Frontal cortex (tissue), 3 donors: ENCODE measurements at regions not wholly inside any gene's neighbourhood (a gene's known extent, or its start where the extent isn't known, plus 50 kb on each side); places are given as distances from the start of the nearest gene placed in this dataset.
A peak's percentile ranks its signal among the peaks of the same experiment; 100 is the strongest.

Experiments used
- DNase-seq, 2 donors: peaks; one replicate each; pipeline ENCODE4 v3.0.0; 2012; ENCODE audit warnings: low spot score in 2 of 2
- FAIRE-seq: peaks from 2 replicates; lab custom pipeline; 2012; peaks lifted over from hg19 to GRCh38; lab: Jason Lieb, UNC
- donor health status: control.
- donor health status: control.
- donor health status: control.

DNA sequence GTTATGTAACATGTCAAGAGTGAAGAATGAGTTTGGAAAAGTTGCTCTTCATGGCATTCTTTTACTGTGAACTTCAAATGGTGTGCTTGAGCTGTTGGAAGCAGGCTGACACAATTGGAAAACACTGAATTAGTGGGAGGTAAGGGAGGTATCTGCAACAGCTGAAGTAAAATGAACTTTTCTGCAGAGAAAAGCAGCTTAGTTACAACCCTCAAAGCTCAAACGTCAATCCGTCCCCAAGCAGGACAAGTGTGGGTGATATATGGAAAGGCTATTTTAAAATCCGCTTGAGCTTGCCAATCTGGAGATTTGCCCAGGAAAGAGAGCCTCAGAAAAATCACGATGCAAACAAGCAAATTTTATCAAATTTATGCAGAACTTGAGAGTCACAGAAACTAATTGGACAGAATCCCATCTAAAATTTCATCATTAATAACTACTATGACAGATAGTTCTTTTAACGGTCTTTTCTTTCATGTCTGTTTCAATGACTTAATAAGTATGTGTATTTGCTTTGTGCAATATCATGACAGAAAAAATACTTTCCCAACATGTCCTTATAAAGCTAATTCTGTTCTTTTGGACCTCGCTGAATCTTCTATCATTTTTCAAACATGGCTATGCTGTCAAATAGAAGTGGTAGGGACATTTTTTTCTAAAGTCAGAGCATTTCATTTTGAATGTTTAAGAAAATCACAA lies 266.6 kb upstream of the SLITRK3 start:
- FAIRE-seq = peak; percentile 6
- peak in 1 of 2 donors; percentile 1 for DNase-seq

DNA sequence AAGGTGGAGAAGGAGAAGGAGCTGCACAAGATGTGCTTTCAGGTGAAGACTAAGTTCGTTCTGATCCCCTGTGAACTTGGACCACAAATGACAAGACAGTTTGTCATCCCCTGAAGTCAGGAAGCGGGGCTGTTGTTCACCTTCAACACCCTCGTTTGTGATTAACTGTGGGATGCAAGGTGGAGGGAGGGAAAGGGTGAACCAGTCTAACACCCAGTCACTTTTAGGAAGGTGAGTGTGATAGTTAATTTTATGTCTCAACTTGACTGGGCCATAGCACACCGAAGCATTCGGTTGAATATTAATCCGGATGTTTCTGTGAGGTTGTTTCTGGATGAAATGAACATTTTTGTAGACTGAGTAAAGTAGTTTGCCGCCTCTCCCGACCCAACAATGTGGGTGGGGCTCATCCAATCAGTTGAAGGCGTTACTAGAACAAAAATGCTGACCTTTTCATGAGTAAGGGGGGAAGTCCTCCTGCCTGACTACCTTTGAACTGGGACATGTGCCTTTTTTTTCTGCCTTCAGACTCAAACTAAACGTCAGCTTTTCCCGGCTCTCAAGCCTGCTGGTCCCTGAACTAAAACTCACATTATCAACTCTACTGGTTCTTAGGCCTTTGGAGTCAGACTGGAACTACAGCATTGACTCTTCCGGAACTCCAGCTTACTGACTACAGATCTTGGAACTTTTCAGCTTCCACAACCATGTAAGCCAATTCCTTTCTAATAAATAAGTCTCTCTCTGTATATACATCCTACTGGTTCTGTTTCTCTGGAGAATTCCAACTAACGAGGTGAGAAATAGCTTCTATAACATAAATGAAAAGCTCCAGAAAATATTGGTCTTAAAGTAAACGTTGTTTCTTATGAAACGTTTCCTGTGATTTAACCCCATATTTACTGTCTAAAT lies 264.0 kb upstream of the SLITRK3 start:
- FAIRE-seq (no peak), DNase-seq (no peak)

DNA sequence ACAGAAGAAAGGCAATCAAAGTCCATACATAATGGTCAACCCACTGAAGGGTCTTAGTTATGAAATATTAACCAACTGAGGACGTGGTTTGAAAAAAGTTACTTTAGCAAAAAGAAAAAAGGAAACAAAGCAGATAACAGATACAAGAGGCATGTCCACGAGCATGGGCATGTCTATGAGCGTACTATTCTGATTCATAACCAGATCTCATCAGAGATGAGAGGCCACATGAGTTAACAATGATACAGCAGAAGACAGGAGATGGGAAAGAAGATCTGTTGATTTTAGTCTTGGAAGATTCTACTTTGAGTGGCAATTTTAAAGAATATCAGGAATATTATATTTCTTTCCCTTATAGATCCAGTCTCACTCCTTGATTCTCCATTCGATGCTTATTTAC lies 262.9 kb upstream of the SLITRK3 start:
- DNase-seq (no peak), FAIRE-seq (no peak)

DNA sequence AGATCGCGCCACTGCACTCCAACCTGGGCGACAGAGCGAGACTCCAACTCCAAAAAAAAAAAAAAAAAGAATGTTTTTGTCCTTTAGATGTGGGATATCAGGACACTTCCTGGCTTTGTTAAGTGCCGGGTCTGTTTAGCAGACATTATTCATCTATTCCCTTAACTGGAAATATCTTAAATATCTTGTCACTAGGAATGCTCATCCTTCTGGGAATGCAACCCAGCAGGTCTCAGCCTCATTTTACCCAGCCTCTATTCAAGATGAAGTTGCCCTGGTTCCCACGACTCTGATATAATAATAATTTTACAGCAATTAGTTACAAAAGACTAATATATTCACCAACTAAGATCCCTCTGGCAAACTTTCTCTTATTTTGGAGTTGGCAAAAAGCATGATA lies 260.9 kb upstream of the SLITRK3 start:
- FAIRE-seq (no peak), DNase-seq (no peak)

DNA sequence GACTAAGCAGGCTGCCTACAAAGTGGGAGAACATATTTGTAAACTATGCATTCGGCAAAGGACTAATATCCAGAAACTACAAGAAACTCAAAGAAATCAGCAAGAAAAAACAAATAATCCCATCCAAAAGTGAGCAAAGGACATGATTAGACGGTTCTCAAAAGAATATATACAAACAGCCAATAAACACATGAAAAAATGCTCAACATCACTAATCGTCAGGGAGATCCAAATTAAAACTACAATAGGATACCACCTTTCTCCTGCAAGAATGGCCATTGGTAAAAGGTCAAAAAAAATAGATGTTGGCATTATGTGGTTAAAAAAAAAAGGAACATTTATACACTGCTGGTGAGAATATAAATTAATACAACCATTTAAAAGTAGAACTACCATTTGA lies 259.6 kb upstream of the SLITRK3 start:
- FAIRE-seq (no peak), DNase-seq (no peak)

DNA sequence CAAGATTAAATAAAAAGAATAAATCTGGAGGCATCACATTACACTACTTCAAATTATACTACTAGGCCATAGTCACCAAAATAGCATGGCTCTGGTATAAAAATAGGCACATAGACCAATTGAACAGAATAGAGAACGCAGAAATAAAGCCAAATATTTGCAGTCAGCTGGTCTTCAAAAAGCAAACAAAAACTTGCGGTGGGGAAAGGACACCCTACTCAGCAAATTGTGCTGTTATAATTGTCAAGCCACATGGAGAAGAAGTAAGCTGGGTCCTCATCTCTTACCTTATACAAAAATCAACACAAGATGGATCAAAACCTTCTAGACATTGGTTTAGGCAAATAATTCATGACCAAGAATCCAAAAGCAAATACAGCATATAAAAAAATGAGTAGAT lies 259.2 kb upstream of the SLITRK3 start:
- no peak for FAIRE-seq
- DNase-seq = no peak

DNA sequence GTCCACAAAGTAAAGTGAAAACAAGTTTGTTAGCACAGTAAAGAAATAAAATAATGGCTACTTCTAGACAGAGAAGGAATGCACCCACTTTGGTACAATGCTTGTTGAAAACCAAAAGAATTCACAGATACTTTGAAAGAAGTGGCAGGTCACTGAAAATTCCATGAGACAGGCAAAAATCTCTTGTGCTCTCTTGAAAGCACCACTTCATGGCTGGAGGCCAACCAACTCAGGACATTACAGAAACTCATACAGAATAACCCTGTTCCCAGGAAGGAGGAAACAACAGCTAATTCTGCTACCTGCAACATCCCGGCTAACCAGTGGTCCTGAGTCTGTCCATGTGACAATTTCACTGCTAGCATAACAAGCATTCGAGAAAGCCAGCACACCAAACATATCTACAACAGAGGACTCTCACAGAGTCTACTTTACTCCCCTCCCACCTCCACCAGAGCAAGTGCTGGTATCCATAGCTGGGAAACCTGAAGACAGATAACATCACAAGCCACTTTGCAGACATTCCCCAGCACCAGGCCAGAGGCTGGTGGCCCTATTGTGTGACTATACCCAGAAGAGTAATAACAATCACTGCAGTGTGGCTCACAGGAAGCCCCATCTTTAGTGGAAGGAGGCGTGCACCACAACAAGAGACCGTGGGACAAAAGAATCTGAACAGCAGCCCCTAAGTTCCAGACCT lies 255.3 kb upstream of the SLITRK3 start:
- DNase-seq (no peak), FAIRE-seq (no peak)

DNA sequence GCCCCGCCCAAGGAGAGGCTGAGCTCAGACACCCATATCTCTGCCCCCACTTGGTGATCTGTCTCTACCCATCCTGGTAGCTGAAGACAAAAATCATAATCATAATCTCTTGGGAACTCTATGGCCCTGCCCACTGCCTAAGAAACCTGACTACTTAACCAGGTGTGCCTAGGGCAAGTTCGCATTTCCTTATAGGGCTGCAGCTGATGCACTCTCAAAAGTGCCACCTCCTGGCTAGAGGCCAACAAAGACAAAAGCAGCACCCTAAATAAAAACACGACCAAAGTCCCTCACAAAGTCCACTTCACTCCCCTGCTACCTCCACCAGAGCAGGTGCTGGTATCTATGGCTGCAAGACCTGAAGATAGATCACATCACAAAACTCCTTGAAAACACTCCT lies 250.4 kb upstream of the SLITRK3 start:
- DNase-seq (no peak), FAIRE-seq (no peak)

DNA sequence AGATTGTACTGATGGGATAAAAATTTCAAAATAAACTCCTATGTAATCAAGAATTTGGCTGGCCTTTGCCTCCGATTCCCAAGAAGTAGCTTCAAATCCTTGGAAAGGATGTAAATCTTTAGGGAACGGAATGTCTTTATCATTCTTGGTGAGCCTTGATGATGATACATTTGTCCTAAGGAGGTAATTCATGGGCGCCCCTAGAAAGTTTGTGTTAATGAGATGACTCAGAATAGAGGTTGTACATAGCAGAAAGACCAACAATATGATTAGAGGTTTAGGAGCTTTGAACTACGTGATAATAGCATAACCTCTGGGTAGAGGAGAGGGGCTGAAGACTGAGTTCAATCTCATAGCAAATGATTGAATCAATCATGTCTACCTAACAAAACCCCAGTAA lies 248.6 kb upstream of the SLITRK3 start:
- DNase-seq = no peak
- no peak for FAIRE-seq

DNA sequence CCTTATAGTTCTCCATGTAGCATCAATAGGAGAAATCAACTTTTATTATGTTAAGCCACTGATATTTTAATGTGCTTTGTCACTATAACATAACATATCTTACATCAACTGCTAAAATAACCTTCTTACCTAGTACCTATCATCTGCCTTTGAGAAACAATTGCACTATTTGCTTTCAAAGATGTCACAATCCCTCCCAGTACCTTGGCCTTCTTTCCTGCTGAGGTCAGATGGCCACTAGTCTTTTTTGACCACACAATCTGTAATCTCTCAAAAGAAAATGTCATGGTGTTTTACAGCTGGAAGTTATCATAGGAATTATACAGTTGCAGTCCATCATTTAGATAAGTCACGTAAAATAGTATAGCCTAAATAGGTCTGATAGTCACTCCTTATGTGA lies 247.5 kb upstream of the SLITRK3 start:
- no peak for FAIRE-seq

DNA sequence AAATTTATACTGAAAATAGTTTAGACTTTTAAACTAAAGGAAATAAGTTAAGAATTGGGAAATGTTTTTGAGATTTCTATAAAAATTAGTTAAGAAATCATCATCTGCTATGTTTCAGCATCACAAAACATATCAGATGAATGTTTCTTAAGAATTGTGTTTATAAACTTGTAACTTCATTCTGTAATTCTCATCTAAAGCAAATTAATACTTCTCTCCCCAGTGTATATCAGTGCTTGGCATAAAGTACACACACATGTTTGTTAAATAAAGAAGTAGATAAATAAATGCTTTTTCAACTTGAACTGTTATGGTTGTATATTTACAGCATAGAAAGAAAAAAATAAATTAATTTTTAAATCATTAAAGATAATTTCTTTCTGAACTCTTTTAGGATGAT lies 245.9 kb upstream of the SLITRK3 start:
- no peak for FAIRE-seq

More for the DNA sequence above, 247.5 kb upstream of the SLITRK3 start:
- no peak for DNase-seq

DNA sequence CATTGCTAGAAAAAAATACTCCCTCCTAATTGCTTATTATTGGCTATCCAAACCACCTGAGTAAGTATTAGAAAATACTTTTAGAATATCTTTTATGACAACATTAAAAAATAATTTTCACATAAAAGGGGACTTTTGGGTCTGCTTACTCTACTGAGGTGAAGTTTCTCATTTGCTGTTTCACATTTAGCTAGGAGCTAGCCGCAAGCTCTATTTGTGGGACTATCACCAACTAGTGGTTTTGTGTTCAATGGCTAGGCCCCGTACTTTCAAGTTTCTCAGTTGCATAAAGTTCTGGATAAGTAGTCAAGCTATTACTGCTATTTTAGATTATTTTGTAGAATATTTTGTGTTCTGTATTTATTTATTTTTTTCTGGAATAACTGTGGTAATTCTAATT lies 244.2 kb upstream of the SLITRK3 start:
- DNase-seq (no peak), FAIRE-seq (no peak)

More for the DNA sequence above, 245.9 kb upstream of the SLITRK3 start:
- no peak for DNase-seq

DNA sequence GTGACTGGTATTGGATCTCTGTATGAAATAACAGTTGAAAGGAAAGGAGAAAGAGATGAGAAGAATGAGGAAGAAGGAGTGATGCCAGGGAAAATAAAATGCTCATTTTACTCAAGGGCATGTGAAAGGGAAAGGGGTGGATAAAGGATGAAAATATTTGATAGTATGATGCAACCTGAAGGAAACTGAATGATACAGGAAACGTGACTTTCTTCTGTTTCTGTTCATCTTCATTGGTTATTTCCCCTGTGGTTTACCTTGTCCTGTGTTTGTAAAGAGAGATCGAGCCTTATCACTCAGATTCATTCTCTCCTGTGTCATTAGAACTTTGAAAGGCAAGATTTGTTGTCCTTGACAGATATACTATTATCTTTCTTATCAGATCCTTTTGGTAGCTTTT lies 243.6 kb upstream of the SLITRK3 start:
- FAIRE-seq = no peak
- no peak for DNase-seq

DNA sequence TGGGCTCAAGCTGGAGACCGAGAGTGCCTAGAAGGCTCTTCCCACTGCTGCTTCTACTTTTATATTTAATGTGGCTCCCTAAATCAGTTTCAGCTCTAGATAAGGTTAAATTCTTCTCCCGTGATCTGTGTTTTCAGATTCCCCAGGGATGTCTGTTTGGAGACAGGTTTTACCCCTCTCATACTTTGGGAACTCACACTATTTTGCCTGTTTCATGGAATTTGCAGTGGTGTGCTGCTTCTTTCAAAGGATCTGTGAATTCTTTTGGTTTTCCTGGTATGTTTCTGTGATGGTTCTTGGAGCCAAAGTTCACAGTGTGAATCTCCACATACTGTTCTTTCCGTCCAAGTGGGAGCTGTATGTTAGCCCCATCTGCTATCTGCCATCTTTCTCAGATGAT lies 238.3 kb upstream of the SLITRK3 start:
- no peak for DNase-seq

DNA sequence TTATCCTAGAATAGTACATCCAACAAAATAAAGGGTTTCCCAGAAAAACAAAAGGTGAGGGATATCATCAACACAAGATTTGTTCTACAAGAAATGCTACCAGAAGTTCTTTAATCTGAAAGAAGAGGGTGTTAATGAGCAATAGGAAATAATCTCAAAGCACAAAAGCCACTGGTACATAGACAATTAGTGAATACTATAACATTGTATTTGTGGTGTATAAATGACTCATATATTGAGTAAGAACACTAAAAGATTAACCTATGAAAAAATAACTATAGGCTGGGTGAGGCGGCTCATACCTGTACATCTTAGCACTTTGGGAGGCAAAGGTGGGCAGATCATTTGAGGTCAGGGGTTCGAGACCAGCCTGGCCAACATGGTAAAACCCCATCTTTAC lies 210.2 kb upstream of the SLITRK3 start:
- FAIRE-seq (no peak), DNase-seq (no peak)

More for the DNA sequence above, 238.3 kb upstream of the SLITRK3 start:
- no peak for FAIRE-seq

DNA sequence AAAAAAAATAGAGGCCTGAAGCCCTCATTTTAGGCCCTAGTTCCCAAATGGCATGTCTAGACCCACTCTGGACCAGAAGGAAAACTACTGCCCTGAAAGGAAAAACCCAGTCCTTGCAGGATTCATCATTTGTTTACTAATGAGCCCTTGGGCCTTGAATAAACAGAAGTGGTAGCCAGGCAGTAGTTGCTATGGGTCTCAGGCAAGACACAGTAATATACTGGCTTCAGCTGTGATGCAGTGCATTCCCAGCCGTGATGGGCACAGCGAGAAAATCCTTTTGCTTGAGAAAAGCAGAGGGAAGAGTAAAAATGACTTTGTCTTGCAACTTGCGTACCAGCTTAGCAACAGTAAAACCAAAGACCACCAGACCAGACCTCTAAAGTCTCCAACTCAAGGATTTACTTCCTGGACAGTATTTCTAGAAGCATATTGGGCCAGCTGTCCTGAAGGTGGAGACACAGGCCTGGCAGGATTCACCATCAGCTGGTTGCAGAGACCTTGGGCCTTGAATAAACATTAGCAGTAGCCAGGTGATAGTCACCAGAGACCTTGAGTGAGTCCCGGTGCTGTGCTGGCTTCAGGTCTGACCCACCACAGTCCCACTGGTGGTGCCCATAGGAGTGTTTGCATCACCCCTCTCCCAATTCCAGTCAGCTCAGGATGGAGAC lies 208.3 kb upstream of the SLITRK3 start:
- DNase-seq = no peak
- no peak for FAIRE-seq

DNA sequence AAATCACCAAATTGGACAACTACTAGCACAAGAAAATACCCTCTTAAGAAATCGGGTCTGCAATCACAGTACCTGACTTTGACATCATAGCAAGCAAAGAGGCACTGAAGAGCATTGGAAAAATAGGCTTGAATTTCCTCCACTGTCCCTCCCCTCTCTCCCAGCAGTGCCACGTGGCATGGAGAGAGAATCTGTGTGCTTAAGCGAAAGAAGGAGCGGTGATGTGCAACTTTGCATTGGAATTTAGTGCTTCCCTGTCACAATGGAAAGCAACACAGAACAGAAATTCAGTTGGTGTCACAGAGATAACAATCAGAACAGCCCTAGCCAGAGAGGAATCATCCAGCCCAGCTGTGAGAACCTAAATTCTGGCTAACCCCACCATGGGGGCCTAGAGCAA lies 207.5 kb upstream of the SLITRK3 start:
- DNase-seq (no peak), FAIRE-seq (no peak)

DNA sequence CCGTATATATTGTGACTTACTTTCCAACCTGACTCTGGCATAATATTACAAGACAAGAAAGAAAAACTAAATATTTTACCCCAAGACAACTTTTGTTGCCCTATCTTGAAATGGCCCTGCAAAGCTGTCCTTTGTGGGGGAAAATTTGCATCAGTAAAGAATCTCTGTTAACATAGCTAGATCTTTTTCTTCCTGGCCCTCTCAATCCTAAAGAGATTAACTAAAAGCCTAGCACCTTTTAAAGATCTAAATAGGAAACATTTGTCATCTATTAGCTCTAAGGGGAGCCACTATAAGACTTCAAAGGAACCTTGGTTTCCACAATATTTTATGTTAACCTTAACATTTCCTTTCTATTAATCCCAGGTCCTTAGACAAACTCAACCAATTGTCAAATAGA lies 199.0 kb upstream of the SLITRK3 start:
- DNase-seq (no peak), FAIRE-seq (no peak)

DNA sequence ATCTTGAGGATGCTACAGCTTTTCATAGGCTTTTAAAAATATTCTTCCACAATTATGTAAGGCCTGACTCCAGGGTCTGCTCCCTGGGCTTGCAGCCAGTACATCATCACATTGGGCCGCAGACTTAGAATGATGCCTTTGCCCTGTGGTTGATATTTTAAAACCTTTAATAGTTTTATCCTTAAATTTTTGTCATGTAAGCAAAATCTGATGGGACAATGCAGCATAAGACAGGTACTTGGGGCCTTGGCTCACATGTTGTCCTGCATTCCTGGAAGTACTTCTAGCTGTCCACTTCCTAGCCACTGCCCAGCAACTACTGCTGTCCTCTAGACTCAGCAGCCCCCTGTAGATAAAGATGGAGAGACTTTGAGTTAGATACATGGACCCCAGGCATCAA lies 197.3 kb upstream of the SLITRK3 start:
- FAIRE-seq = no peak

DNA sequence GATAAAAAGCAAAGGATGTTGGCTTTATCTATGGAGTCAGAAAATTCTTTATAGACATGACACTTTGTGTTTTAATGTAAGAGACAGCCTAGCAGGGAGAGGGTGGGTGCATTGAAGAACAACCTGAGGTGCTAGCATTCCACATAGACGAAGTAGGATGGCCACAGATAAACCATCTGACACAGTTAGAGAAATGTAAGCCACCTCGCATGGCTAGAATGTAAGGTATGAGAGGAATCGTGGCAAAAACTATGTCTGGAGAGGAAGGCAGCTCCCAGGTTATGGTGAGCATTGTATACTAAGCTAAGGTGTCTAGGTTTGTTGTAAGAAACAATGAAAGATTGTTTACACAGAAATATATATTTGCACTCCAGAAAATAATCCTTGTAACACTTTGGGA lies 194.0 kb upstream of the SLITRK3 start:
- no peak for FAIRE-seq
- no peak for DNase-seq

More for the DNA sequence above, 197.3 kb upstream of the SLITRK3 start:
- DNase-seq = no peak
